Caco-2 (cell line): ENCODE measurements at regions not wholly inside any gene's neighbourhood (a gene's known extent, or its start where the extent isn't known, plus 50 kb on each side); places are given as distances from the start of the nearest gene placed in this dataset.
"Not testable (repeated sequence)": the region's sequence is repeated elsewhere in the genome, so short reads cannot be mapped to it uniquely, and the experiment has no call there.

Experiments used
- BruUV-seq: library from RNA; stranded (reverse); fragments of 400-500 nt; replicated peaks from 2 replicates; lab custom pipeline; 2021; lab: Mats Ljungman, UMichigan
- CTCF ChIA-PET: fragments of 300-600 bp; sonication (Branson Sonifier 250); formaldehyde crosslinking; loops from one replicate; lab custom pipeline; 2022; ENCODE audit warnings: antibody characterized with exemption; lab: Charles Lee
- POLR2A ChIA-PET: fragments of 300-600 bp; sonication (Branson Sonifier 250); formaldehyde crosslinking; loops from one replicate; lab custom pipeline; 2022; ENCODE audit warnings: antibody characterized with exemption; lab: Charles Lee
- DNase-seq, 2 experiments: peaks; one replicate each; pipeline versions ENCODE4 v3.0.0 to v3.0.0-alpha.2; 2020 to 2022
- H3K27me3 ChIP-seq: replicated peaks from 2 replicates; pipeline ENCODE4 v1.6.0; 2011; ENCODE audit warnings: low read length; ENCODE audit not compliant: control insufficient read depth, insufficient read depth
- H3K36me3 ChIP-seq: 2 replicates; pipeline ENCODE4 v1.5.1; 2011; ENCODE audit warnings: low read length; ENCODE audit not compliant: control insufficient read depth, insufficient read depth
- H3K4me1 ChIP-seq: fragments of 250-450 bp; sonication (Bioruptor Pico); 2 replicates; pipeline ENCODE4 v1.5.1; 2020; ENCODE audit warnings: mild to moderate bottlenecking
- H3K4me3 ChIP-seq: 2 replicates; pipeline ENCODE4 v1.5.1; 2011; ENCODE audit warnings: low read depth, mild to moderate bottlenecking, control low read depth, low read length
- H3K9me3 ChIP-seq: fragments of 250-450 bp; sonication (Bioruptor Pico); 2 replicates; pipeline ENCODE4 v1.5.1; 2020; ENCODE audit warnings: mild to moderate bottlenecking, moderate library complexity
- H3K27ac Mint-ChIP-seq: one replicate; pipeline ENCODE4 v1.8.0; 2022; ENCODE audit warnings: mixed read lengths; ENCODE audit not compliant: unreplicated experiment
- H3K27me3 Mint-ChIP-seq: one replicate; pipeline ENCODE4 v1.8.0; 2022; ENCODE audit warnings: mixed read lengths; ENCODE audit not compliant: insufficient read depth, unreplicated experiment
- H3K36me3 Mint-ChIP-seq: one replicate; pipeline ENCODE4 v1.8.0; 2022; ENCODE audit warnings: mild to moderate bottlenecking, mixed read lengths; ENCODE audit not compliant: insufficient read depth, unreplicated experiment
- H3K4me1 Mint-ChIP-seq: one replicate; pipeline ENCODE4 v1.8.0; 2022; ENCODE audit warnings: low read depth, mixed read lengths; ENCODE audit not compliant: unreplicated experiment
- H3K4me3 Mint-ChIP-seq: one replicate; pipeline ENCODE4 v1.8.0; 2022; ENCODE audit warnings: mild to moderate bottlenecking, moderate library complexity, mixed read lengths; ENCODE audit not compliant: unreplicated experiment
- H3K9me3 Mint-ChIP-seq: one replicate; pipeline ENCODE4 v1.8.0; 2022; ENCODE audit warnings: mixed read lengths; ENCODE audit not compliant: unreplicated experiment
- CTCF ChIP-seq, 2 experiments: fragments of 200-600 bp in 1 of 2; IDR thresholded peaks; 1 replicate in 1 of 2; 2 replicates in 1 of 2; pipeline versions ENCODE4 v1.5.1 to v1.8.0; 2011 to 2022; ENCODE audit warnings: antibody characterized with exemption in 1 of 2, control low read depth in 1 of 2, inconsistent platforms in 1 of 2, low read depth in 1 of 2, low read length in 1 of 2, mild to moderate bottlenecking in 1 of 2, moderate library complexity in 1 of 2; ENCODE audit not compliant: insufficient read depth in 1 of 2, severe bottlenecking in 1 of 2, unreplicated experiment in 1 of 2
- intact Hi-C: fragments of 100-400 bp; cut with micrococcal nuclease; formaldehyde crosslinking; loops from one replicate; pipeline ENCODE4 v1.10.0; 2022; ENCODE audit not compliant: unreplicated experiment

- H3K9me3 Mint-ChIP-seq, result peaks cover 10% of the 10 kb centered on the region
- intact Hi-C loops, result no loop called here
- H3K27ac Mint-ChIP-seq, result no peak overlapping the region
- TF ChIP-seq CTCF (IDR thresholded peaks at IDR 0.05; ENCODE audit: insufficient read depth in 1 of 2, low read depth in 1 of 2, low read length in 1 of 2, severe bottlenecking in 1 of 2, unreplicated experiment in 1 of 2), result no peak
- no peaks in the 10 kb centered on the region for H3K36me3 Mint-ChIP-seq
- POLR2A ChIA-PET, result no interaction called here
- no peak overlapping the region for H3K4me3 ChIP-seq
- H3K27me3 ChIP-seq, result no peaks in the 10 kb centered on the region
- no peak overlapping the region for H3K4me3 Mint-ChIP-seq
- no peaks in the 10 kb centered on the region for H3K4me1 ChIP-seq
- H3K27me3 Mint-ChIP-seq, result no peaks in the 10 kb centered on the region
- BruUV-seq, result no TSS peak
- no peak for DNase-seq
- no peaks in the 10 kb centered on the region for H3K36me3 ChIP-seq
- no peaks in the 10 kb centered on the region for H3K4me1 Mint-ChIP-seq
- no peaks in the 10 kb centered on the region for H3K9me3 ChIP-seq
- CTCF ChIA-PET, result no interaction called here
These were observed 90.2 kb upstream of the NUPR2 start for GRCh38 chr7:56206420-56206819.

- Mint-ChIP-seq H3K4me3 (no peak overlapping the region), H3K9me3 (peaks cover 38% of the 10 kb centered on the region), H3K4me1 (no peaks in the 10 kb centered on the region), H3K27ac (no peak overlapping the region), H3K36me3 (no peaks in the 10 kb centered on the region), H3K27me3 (no peaks in the 10 kb centered on the region)
- no peaks in the 10 kb centered on the region; the same call in 1 of the 2 replicates for H3K4me1 ChIP-seq
- no peak overlapping the region for H3K4me3 ChIP-seq
- H3K27me3 ChIP-seq, result no peaks in the 10 kb centered on the region
- intact Hi-C loops, result no loop called here
- peaks cover 8% of the 10 kb centered on the region for H3K9me3 ChIP-seq
- TF ChIP-seq CTCF (IDR thresholded peaks at IDR 0.05; ENCODE audit: insufficient read depth in 1 of 2, low read depth in 1 of 2, low read length in 1 of 2, severe bottlenecking in 1 of 2, unreplicated experiment in 1 of 2), result no peak
- CTCF ChIA-PET, result no interaction called here
- DNase-seq, result no peak
- BruUV-seq, result no TSS peak
- no peaks in the 10 kb centered on the region for H3K36me3 ChIP-seq
- POLR2A ChIA-PET, result no interaction called here
These were observed 83.4 kb upstream of the NUPR2 start for GRCh38 chr7:56199639-56200038.

GRCh38 chr7:56196195-56196594 is 80.0 kb upstream of the NUPR2 start:
- H3K4me3 ChIP-seq, BruUV-seq, H3K36me3 ChIP-seq, H3K27me3 ChIP-seq, H3K27ac Mint-ChIP-seq, H3K4me3 Mint-ChIP-seq, intact Hi-C loops, CTCF ChIA-PET, H3K4me1 ChIP-seq, POLR2A ChIA-PET, H3K9me3 ChIP-seq, H3K36me3 Mint-ChIP-seq, H3K4me1 Mint-ChIP-seq, H3K27me3 Mint-ChIP-seq: not testable (repeated sequence)
- peak; percentile 42 to 68 for DNase-seq
- H3K9me3 Mint-ChIP-seq, result peaks cover 31% of the 10 kb centered on the region

- H3K4me3 Mint-ChIP-seq, result no peak overlapping the region
- H3K36me3 Mint-ChIP-seq, result no peaks in the 10 kb centered on the region
- BruUV-seq, result no TSS peak
- DNase-seq, result no peak
- Histone ChIP-seq H3K27me3 (no peaks in the 10 kb centered on the region), H3K36me3 (no peaks in the 10 kb centered on the region), H3K4me1 (no peaks in the 10 kb centered on the region), H3K9me3 (no peaks in the 10 kb centered on the region), H3K4me3 (no peak overlapping the region)
- H3K27ac Mint-ChIP-seq, result no peak overlapping the region
- TF ChIP-seq CTCF (IDR thresholded peaks at IDR 0.05; ENCODE audit: insufficient read depth in 1 of 2, low read depth in 1 of 2, low read length in 1 of 2, severe bottlenecking in 1 of 2, unreplicated experiment in 1 of 2), result no peak
- intact Hi-C loops, result no loop called here
- H3K4me1 Mint-ChIP-seq, result no peaks in the 10 kb centered on the region
- no peaks in the 10 kb centered on the region for H3K27me3 Mint-ChIP-seq
- ChIA-PET POLR2A (no interaction called here), CTCF (no interaction called here)
- no peaks in the 10 kb centered on the region for H3K9me3 Mint-ChIP-seq
These were observed 72.7 kb upstream of the NUPR2 start for GRCh38 chr7:56188823-56189346.
